AG09309 (cell line): ENCODE measurements at regions not wholly inside any gene's neighbourhood (a gene's known extent, or its start where the extent isn't known, plus 50 kb on each side); places are given as distances from the start of the nearest gene placed in this dataset.

Experiments
- DNase-seq: peaks from one replicate; pipeline ENCODE4 v3.0.0-alpha.2; 2010; ENCODE audit warnings: low read depth
- H3K4me3 ChIP-seq: 2 replicates; pipeline ENCODE4 v1.5.1; 2011; ENCODE audit warnings: mild to moderate bottlenecking, low read depth, low read length, moderate library complexity; ENCODE audit not compliant: control insufficient read depth
- TF ChIP-seq, protein P1 (sequence below): IDR thresholded peaks from 2 replicates; pipeline ENCODE4 v1.5.1; 2011; ENCODE audit warnings: mild to moderate bottlenecking, low read depth, low read length, inconsistent platforms; ENCODE audit not compliant: insufficient read depth, control insufficient read depth; ENCODE audit errors: missing control alignments

DNA sequence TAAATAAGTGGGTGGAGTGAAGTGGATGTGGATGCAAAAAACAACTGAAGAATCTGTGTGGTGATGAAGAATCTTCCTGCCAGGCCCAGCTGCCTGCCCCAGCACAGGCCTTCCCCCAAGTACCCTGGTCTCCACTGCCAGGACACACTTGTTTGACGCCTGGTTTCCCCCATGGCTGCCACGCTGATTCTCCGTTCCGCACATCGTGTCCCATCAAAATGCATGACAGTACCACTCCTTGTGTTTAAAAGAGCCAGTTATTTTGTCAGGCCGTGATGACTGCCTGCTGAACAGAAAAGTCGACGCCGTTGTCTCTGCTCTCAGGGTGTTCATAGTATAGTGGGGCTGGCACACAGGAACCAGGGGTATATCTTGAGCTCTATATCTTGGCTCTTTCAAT, 50.3 kb upstream of the KYNU start:
- TF ChIP-seq, protein P1, sequence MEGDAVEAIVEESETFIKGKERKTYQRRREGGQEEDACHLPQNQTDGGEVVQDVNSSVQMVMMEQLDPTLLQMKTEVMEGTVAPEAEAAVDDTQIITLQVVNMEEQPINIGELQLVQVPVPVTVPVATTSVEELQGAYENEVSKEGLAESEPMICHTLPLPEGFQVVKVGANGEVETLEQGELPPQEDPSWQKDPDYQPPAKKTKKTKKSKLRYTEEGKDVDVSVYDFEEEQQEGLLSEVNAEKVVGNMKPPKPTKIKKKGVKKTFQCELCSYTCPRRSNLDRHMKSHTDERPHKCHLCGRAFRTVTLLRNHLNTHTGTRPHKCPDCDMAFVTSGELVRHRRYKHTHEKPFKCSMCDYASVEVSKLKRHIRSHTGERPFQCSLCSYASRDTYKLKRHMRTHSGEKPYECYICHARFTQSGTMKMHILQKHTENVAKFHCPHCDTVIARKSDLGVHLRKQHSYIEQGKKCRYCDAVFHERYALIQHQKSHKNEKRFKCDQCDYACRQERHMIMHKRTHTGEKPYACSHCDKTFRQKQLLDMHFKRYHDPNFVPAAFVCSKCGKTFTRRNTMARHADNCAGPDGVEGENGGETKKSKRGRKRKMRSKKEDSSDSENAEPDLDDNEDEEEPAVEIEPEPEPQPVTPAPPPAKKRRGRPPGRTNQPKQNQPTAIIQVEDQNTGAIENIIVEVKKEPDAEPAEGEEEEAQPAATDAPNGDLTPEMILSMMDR = no peak
- no peak overlapping the region for H3K4me3 ChIP-seq
- DNase-seq = no peak

DNA sequence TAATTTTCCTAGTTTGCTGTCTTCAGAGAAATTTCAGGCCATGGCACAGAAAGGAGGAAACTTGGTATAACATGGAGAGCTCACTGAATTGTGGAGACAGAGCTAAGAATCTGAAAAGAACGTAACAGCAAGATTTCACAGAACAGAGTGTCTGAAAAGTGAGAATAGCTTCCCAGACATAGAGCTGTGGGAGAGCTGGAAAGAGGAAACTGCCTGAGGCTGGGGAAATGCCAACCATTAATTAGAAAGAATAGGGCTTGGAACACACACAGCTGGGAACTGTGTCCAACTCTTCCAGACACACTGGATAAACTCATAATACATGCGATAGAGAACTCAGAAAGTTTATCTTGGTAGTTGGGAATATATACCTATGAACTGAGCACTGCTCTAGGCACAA, 51.6 kb upstream of the KYNU start:
- no peak overlapping the region for H3K4me3 ChIP-seq
- no peak for DNase-seq
- TF ChIP-seq, protein P1 = no peak

DNA sequence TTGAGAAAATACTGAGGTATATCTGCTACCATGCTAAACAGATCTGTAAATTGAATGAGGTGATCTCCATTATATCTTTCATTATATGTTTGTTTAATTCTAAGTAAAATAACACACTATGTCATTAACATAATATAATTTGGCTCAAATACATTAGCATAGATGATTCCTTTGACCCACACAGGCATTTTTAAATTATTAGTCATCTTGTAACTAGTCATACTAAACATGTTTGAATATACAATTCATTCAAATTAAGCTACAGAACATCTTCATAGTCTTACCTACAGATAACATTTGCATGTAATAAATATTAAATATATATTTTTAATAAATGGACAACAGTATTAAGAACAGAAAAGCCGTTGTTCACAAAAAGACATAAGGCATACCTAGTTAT, 52.7 kb upstream of the KYNU start:
- H3K4me3 ChIP-seq = no peak overlapping the region
- DNase-seq = no peak
- TF ChIP-seq, protein P1 = no peak

DNA sequence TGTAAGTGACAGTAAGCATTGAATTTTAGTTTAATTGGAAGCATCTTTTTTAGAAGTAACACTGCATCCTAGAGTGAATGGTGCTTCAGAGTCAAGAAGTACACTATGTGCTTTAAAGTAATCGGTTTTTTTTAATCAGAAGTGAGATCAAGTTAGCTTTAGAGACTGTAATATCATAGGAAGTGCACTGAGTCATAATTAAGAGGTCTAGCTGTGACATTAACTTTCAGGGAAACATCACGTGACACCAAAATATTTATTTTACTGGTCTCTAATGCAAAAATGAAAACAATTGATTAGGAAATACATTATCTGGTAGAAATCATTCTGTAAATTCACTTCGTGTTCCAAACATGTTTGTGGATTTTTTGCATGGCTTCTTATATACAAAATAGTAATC, 55.3 kb upstream of the KYNU start:
- H3K4me3 ChIP-seq = no peak overlapping the region
- TF ChIP-seq, protein P1 = no peak
- DNase-seq = no peak

DNA sequence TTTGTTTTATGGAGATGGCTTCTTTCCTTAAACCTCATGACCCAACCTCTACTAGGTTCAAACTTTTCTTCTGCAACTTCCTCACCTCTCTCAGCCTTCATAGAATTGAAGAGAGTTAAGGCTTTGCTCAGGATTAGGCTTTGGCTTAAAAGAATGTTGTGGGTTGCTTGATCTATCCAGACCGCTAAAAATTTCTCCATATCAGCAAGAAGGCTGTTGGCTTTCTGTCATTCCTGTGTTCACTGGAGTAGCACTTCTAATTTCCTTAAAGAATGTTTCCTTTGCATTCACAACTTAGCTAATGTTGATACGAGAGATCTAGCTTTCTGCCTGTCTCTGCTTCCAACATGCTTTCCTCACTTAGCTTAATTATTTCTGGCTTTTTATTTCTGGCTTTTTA, 58.1 kb upstream of the KYNU start:
- TF ChIP-seq, protein P1 = no peak
- no peak for DNase-seq
- no peak overlapping the region for H3K4me3 ChIP-seq

DNA sequence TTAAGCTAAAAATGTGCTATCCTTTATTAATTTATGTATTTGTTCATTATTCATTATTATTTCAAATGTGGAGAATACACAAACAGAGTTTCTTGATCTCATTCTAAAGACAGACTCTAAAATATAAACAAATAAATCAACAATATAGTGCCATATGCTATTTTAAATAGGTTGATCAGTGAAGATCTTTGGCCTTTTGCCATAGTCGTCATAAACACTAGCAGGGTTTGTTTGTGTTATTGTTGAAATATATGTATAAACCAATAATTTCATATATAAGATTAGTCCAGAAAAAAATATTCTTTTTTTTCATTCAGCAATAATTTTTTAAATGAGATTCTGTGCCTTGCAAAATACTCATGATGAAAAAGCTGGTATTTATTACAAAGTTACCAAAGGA, 62.1 kb upstream of the KYNU start:
- TF ChIP-seq, protein P1 = no peak
- DNase-seq = no peak
- H3K4me3 ChIP-seq = no peak overlapping the region
